ACHN (cell line): ENCODE measurements at regions not wholly inside any gene's neighbourhood (a gene's known extent, or its start where the extent isn't known, plus 50 kb on each side); places are given as distances from the start of the nearest gene placed in this dataset.
"Not testable (repeated sequence)": the region's sequence is repeated elsewhere in the genome, so short reads cannot be mapped to it uniquely, and the experiment has no call there.

Source experiments
- DNase-seq: peaks from one replicate; pipeline ENCODE4 v3.0.0-alpha.2; 2015
- in situ Hi-C: cut with HindIII; loops from 2 replicates; pipeline ENCODE4 v1.10.0; 2017; ENCODE audit warnings: low sequenced_read_pairs, low pct_ligation_motif_present, low pct_unique_long_range_greater_than_20kb

GRCh38 chr12:93974252-93974651 is 174.1 kb upstream of the PLXNC1 start:
- in situ Hi-C loops = no loop called here
- no peak for DNase-seq

GRCh38 chr12:93976024-93976423 is 172.4 kb upstream of the PLXNC1 start:
- in situ Hi-C loops = no loop called here
- no peak for DNase-seq

- DNase-seq = no peak
- in situ Hi-C loops = no loop called here
Measured at GRCh38 chr12:93977081-93977480, 171.3 kb upstream of the PLXNC1 start.

- in situ Hi-C loops = no loop called here
- no peak for DNase-seq
Measured at GRCh38 chr12:93978553-93978952, 169.8 kb upstream of the PLXNC1 start.

GRCh38 chr12:93979189-93979588 is 169.2 kb upstream of the PLXNC1 start:
- peak; percentile 45 for DNase-seq
- in situ Hi-C loops = no loop called here

GRCh38 chr12:93980711-93981110 is 167.7 kb upstream of the PLXNC1 start:
- in situ Hi-C loops = no loop called here
- no peak for DNase-seq

- in situ Hi-C loops = no loop called here
- DNase-seq = no peak
Measured at GRCh38 chr12:93981411-93981810, 167.0 kb upstream of the PLXNC1 start.

- in situ Hi-C loops = no loop called here
- DNase-seq = no peak
Measured at GRCh38 chr12:93982771-93983315, 165.5 kb upstream of the PLXNC1 start.

GRCh38 chr12:93984005-93984404 is 164.4 kb upstream of the PLXNC1 start:
- DNase-seq = no peak
- in situ Hi-C loops = no loop called here

- in situ Hi-C loops = no loop called here
- no peak for DNase-seq
Measured at GRCh38 chr12:93989949-93990348, 158.4 kb upstream of the PLXNC1 start.

GRCh38 chr12:93990832-93991803 is 157.3 kb upstream of the PLXNC1 start:
- no peak for DNase-seq
- in situ Hi-C loops = no loop called here

- in situ Hi-C loops = no loop called here
- DNase-seq = no peak
Measured at GRCh38 chr12:93991829-93992461, 156.4 kb upstream of the PLXNC1 start.

- in situ Hi-C loops = no loop called here
- DNase-seq = no peak
Measured at GRCh38 chr12:93994721-93995120, 153.7 kb upstream of the PLXNC1 start.

- in situ Hi-C loops = no loop called here
Measured at GRCh38 chr12:93996321-93996720, 152.1 kb upstream of the PLXNC1 start.

GRCh38 chr12:94001691-94002090 is 146.7 kb upstream of the PLXNC1 start:
- no peak for DNase-seq
- in situ Hi-C loops = no loop called here

More at GRCh38 chr12:93996321-93996720, 152.1 kb upstream of the PLXNC1 start:
- no peak for DNase-seq

GRCh38 chr12:94002925-94003324 is 145.5 kb upstream of the PLXNC1 start:
- in situ Hi-C loops, DNase-seq: not testable (repeated sequence)

- DNase-seq = not testable (repeated sequence)
Measured at GRCh38 chr12:94007833-94008232, 140.5 kb upstream of the PLXNC1 start.

GRCh38 chr12:94010307-94010706 is 138.1 kb upstream of the PLXNC1 start:
- in situ Hi-C loops = no loop called here
- DNase-seq = no peak

More at GRCh38 chr12:94007833-94008232, 140.5 kb upstream of the PLXNC1 start:
- in situ Hi-C loops = not testable (repeated sequence)

GRCh38 chr12:94012071-94012470 is 136.3 kb upstream of the PLXNC1 start:
- in situ Hi-C loops = no loop called here
- no peak for DNase-seq
